Astrocyte (in vitro differentiated cells and primary cell): ENCODE measurements at regions not wholly inside any gene's neighbourhood (a gene's known extent, or its start where the extent isn't known, plus 50 kb on each side); places are given as distances from the start of the nearest gene placed in this dataset.

Source experiments
- CTCF ChIP-seq: IDR thresholded peaks from 2 replicates; pipeline ENCODE4 v1.5.1; 2011; ENCODE audit warnings: low read depth, mild to moderate bottlenecking, inconsistent platforms, low read length, moderate library complexity; ENCODE audit not compliant: insufficient read depth
- EZH2 ChIP-seq: IDR thresholded peaks from 2 replicates; pipeline ENCODE4 v1.6.1; 2012; ENCODE audit warnings: mild to moderate bottlenecking, low read length, inconsistent platforms; ENCODE audit not compliant: insufficient read depth

- TF ChIP-seq CTCF = no peak
- TF ChIP-seq EZH2 = no peak
These were observed 90.0 kb upstream of the MYL10 start for GRCh38 chr7:101719123-101719470.
